Sigmoid colon (tissue), 6 donors: ENCODE measurements at regions not wholly inside any gene's neighbourhood (a gene's known extent, or its start where the extent isn't known, plus 50 kb on each side); places are given as distances from the start of the nearest gene placed in this dataset.

Source experiments
- DNase-seq: peaks from one replicate; pipeline ENCODE4 v3.0.0-alpha.2; 2019
- H3K27ac ChIP-seq, 4 donors: fragments of 200-600 bp; sonication (generic); one replicate each; pipeline ENCODE4 v1.5.1; 2016 to 2019; ENCODE audit warnings: mild to moderate bottlenecking in 1 of 4
- H3K27me3 ChIP-seq, 3 donors: fragments of 200-600 bp; sonication (generic); one replicate each; pipeline ENCODE4 v1.5.1; 2019; ENCODE audit warnings: mild to moderate bottlenecking in 1 of 3
- H3K36me3 ChIP-seq, 4 donors: fragments of 200-600 bp; sonication (generic); one replicate each; pipeline ENCODE4 v1.5.1; 2016 to 2019
- H3K4me1 ChIP-seq, 4 donors: fragments of 200-600 bp; sonication (generic); one replicate each; pipeline ENCODE4 v1.5.1; 2017 to 2019
- H3K4me3 ChIP-seq, 4 donors: fragments of 200-600 bp; sonication (generic); one replicate each; pipeline ENCODE4 v1.5.1; 2017 to 2019; ENCODE audit warnings: mild to moderate bottlenecking in 2 of 4, moderate library complexity in 1 of 4
- H3K9me3 ChIP-seq, 4 donors: fragments of 200-600 bp in 3 of 4; sonication (generic) in 3 of 4; one replicate each; pipeline versions ENCODE4 v1.5.1 to v1.6.1; 2013 to 2019
- CTCF ChIP-seq, 4 experiments: fragments of 450-650 bp in 3 of 4; fragments of 200-600 bp in 1 of 4; IDR thresholded peaks; one replicate each; pipeline ENCODE4 v1.5.1; 2016 to 2019; ENCODE audit warnings: antibody characterized with exemption in 4 of 4, mild to moderate bottlenecking in 3 of 4, moderate library complexity in 2 of 4
- EP300 ChIP-seq, 4 donors: sonication (generic); formaldehyde crosslinking; IDR thresholded peaks; one replicate each; pipeline ENCODE4 v1.6.1; 2017; ENCODE audit warnings: antibody characterized with exemption in 4 of 4
- POLR2A ChIP-seq, 2 donors: fragments of 450-650 bp; IDR thresholded peaks; one replicate each; pipeline ENCODE4 v1.6.1; 2016; ENCODE audit warnings: antibody characterized with exemption in 2 of 2, mild to moderate bottlenecking in 2 of 2, moderate library complexity in 2 of 2
- POLR2AphosphoS5 ChIP-seq, 4 donors: sonication (generic); formaldehyde crosslinking; IDR thresholded peaks; one replicate each; pipeline ENCODE4 v1.6.1; 2017; ENCODE audit warnings: antibody characterized with exemption in 4 of 4
- WGBS, 2 donors: extraction: QIAGEN DNeasy Blood & Tissue Kit; methylation state at CpG; one replicate each; pipeline ENCODE4 v1.1.7; 2013; 5-methylcytosine and 5-hydroxymethylcytosine counted together
- intact Hi-C: fragments of 100-400 bp; cut with DNase I; formaldehyde crosslinking; loops from one replicate; pipeline ENCODE4 v1.15.1; 2023
- donor health status: healthy with polysubstance abuse.
- donor health status: healthy.

- Histone ChIP-seq H3K36me3 (no peaks in the 10 kb centered on the region), H3K4me3 (no peak overlapping the region), H3K4me1 (peaks cover 0 to 6% (median 0%) of the 10 kb centered on the region in 4 donors), H3K27ac (no peak overlapping the region), H3K9me3 (no peaks in the 10 kb centered on the region), H3K27me3 (no peaks in the 10 kb centered on the region)
- intact Hi-C loops: no loop called here
- WGBS, 2 donors: 62 to 74% methylated on average over 2 of the region's 2 CpGs
- DNase-seq: no peak
- TF ChIP-seq POLR2A (IDR thresholded peaks at IDR 0.05): no peak
- no peak for TF ChIP-seq CTCF (IDR thresholded peaks at IDR 0.05)
- TF ChIP-seq POLR2AphosphoS5 (IDR thresholded peaks at IDR 0.05): no peak
- TF ChIP-seq EP300 (IDR thresholded peaks at IDR 0.05): no peak
Observed at GRCh38 chr5:99636663-99637062, 707.9 kb upstream of the CHD1 start.

- intact Hi-C loops: no loop called here
- no peaks in the 10 kb centered on the region for H3K27me3 ChIP-seq
- no peaks in the 10 kb centered on the region for H3K36me3 ChIP-seq
- no peaks in the 10 kb centered on the region for H3K4me1 ChIP-seq
- TF ChIP-seq POLR2A (IDR thresholded peaks at IDR 0.05) (no peak), EP300 (IDR thresholded peaks at IDR 0.05) (no peak), CTCF (IDR thresholded peaks at IDR 0.05) (no peak), POLR2AphosphoS5 (IDR thresholded peaks at IDR 0.05) (no peak)
- DNase-seq: no peak
- 62 to 72% methylated on average over 12 of the region's 12 CpGs for WGBS, 2 donors
- H3K27ac ChIP-seq: no peak overlapping the region
- no peaks in the 10 kb centered on the region for H3K9me3 ChIP-seq
- H3K4me3 ChIP-seq: no peak overlapping the region
Observed at GRCh38 chr5:99621772-99622681, 693.2 kb upstream of the CHD1 start.

GRCh38 chr5:99617335-99617734, 688.5 kb upstream of the CHD1 start:
- Histone ChIP-seq H3K4me3 (no peak overlapping the region), H3K9me3 (no peaks in the 10 kb centered on the region), H3K27me3 (no peaks in the 10 kb centered on the region), H3K36me3 (no peaks in the 10 kb centered on the region), H3K4me1 (peaks cover 0 to 6% (median 0%) of the 10 kb centered on the region in 4 donors), H3K27ac (no peak overlapping the region)
- no peak for DNase-seq
- TF ChIP-seq POLR2AphosphoS5 (IDR thresholded peaks at IDR 0.05) (no peak), EP300 (IDR thresholded peaks at IDR 0.05) (no peak), CTCF (IDR thresholded peaks at IDR 0.05) (no peak), POLR2A (IDR thresholded peaks at IDR 0.05) (no peak)
- intact Hi-C loops: no loop called here
- WGBS, 2 donors: 82 to 88% methylated on average over 8 of the region's 8 CpGs

- H3K27ac ChIP-seq: no peak overlapping the region
- no peak for TF ChIP-seq EP300 (IDR thresholded peaks at IDR 0.05)
- TF ChIP-seq POLR2AphosphoS5 (IDR thresholded peaks at IDR 0.05): no peak
- no peak for TF ChIP-seq POLR2A (IDR thresholded peaks at IDR 0.05)
- intact Hi-C loops: no loop called here
- H3K27me3 ChIP-seq: no peaks in the 10 kb centered on the region
- WGBS, 2 donors: 62 to 70% methylated on average over 1 of the region's 1 CpG
- H3K4me3 ChIP-seq: no peak overlapping the region
- peaks cover 0 to 6% (median 0%) of the 10 kb centered on the region in 4 donors for H3K4me1 ChIP-seq
- DNase-seq: no peak
- H3K9me3 ChIP-seq: no peaks in the 10 kb centered on the region
- H3K36me3 ChIP-seq: no peaks in the 10 kb centered on the region
Observed at GRCh38 chr5:99614888-99615287, 686.1 kb upstream of the CHD1 start.

- no peak overlapping the region for H3K27ac ChIP-seq
- no peaks in the 10 kb centered on the region for H3K27me3 ChIP-seq
- no peaks in the 10 kb centered on the region for H3K4me1 ChIP-seq
- TF ChIP-seq CTCF (IDR thresholded peaks at IDR 0.05): no peak
- no peak for TF ChIP-seq POLR2AphosphoS5 (IDR thresholded peaks at IDR 0.05)
- TF ChIP-seq EP300 (IDR thresholded peaks at IDR 0.05): no peak
- TF ChIP-seq POLR2A (IDR thresholded peaks at IDR 0.05): no peak
- H3K36me3 ChIP-seq: no peaks in the 10 kb centered on the region
- no peak for DNase-seq
- intact Hi-C loops: no loop called here
- no peaks in the 10 kb centered on the region for H3K9me3 ChIP-seq
- H3K4me3 ChIP-seq: no peak overlapping the region
Observed at GRCh38 chr5:99607124-99607523, 678.3 kb upstream of the CHD1 start.
